HG02870 (cell line): ENCODE measurements at regions not wholly inside any gene's neighbourhood (a gene's known extent, or its start where the extent isn't known, plus 50 kb on each side); places are given as distances from the start of the nearest gene placed in this dataset.
A peak's percentile ranks its signal among the peaks of the same experiment; 100 is the strongest.
"Not testable (repeated sequence)": the region's sequence is repeated elsewhere in the genome, so short reads cannot be mapped to it uniquely, and the experiment has no call there.

ENCODE experiments used
- ATAC-seq: cut with Tn5 transposase; IDR thresholded peaks from one replicate; pipeline ENCODE4 v1.9.1; 2021; ENCODE audit warnings: mild to moderate bottlenecking, moderate library complexity; ENCODE audit not compliant: unreplicated experiment

DNA sequence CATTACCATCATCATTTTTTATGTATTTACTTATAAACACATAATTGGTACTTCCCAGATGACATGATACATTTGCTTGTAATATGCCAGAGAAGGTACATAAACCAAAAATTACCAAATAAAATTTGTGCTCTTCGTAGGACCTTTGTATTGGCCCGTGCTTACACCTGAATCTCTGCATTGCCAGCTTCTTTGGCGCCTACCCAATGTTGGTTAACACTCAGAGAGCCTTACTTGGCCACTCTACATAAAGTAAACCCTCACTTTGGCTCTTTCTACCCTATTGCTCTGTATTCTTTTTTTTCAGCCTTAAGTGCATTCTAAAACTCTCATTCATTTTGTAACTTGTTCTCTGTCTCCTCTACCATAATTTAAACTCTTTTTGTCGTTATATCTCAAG lies 148.1 kb upstream of the ZNF608 start:
- no peak for ATAC-seq

DNA sequence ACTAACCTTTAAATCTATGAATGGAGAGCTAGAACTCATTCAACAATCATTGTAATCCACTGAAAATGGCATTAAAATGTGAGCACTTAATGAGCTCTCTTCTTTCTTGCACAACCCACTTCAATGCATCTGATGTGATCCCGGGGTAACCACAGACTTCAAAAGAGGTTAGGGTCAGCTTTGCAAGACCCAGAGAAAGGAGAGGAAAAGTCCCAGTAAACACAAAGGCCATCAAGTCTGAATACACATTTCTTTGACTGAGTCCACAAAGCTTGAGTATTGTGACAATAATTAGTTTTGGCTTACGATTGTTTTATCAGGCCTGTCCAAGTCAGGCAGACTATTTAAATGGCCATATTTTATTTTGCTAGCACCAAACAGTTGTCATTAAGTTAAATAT lies 148.8 kb upstream of the ZNF608 start:
- ATAC-seq, result no peak

DNA sequence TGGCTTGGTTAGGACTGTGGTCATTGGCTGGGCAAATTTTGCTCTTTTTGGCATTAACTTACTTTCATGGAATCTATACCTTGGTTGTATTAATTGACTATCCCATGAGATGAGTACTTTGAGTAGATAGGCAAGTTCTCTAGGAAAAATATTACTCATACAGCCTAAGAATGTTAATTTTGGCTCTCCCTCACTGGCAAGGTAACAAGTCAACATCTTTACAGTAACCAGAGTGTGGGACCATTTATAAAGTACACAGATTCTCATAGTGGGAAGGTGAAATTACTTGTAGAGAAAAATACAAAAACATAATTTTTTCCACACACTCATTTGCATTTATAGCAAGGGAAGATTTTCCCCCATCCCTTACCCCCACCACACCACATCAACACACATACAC lies 154.6 kb upstream of the ZNF608 start:
- no peak for ATAC-seq

DNA sequence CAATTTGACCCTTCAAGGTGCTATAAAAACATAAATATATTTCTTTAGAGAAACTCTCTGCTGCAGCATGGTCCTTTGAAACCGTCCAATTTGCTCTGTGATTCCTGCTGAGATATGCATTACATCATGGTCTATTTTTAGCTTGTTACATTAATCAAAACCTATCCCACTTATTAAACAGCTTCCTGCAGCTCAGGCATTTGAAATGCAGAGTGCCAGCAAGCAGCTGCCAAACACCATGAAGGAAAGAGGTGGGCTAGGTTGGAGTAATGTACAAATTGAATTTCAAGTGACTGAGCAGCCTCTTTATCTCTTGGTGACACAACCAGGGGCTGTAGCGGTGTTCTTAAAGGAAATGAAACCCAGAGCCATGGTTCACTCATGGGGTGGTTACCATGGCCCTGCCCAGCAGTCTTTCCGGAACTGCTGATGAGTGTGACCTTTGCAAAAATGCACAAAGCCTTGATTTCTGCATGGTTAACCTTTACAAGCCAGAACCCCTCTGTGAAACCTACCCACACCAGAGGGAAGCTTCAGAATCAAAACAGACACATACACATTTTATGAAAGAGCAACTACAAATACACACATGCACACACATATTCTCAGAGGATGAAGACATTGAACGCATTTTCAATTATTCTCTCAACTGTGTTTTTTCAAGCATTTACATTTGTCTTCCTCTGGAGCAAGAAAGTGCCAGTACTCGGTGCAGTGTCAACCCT lies 155.8 kb upstream of the ZNF608 start:
- ATAC-seq, result peak; percentile 99

DNA sequence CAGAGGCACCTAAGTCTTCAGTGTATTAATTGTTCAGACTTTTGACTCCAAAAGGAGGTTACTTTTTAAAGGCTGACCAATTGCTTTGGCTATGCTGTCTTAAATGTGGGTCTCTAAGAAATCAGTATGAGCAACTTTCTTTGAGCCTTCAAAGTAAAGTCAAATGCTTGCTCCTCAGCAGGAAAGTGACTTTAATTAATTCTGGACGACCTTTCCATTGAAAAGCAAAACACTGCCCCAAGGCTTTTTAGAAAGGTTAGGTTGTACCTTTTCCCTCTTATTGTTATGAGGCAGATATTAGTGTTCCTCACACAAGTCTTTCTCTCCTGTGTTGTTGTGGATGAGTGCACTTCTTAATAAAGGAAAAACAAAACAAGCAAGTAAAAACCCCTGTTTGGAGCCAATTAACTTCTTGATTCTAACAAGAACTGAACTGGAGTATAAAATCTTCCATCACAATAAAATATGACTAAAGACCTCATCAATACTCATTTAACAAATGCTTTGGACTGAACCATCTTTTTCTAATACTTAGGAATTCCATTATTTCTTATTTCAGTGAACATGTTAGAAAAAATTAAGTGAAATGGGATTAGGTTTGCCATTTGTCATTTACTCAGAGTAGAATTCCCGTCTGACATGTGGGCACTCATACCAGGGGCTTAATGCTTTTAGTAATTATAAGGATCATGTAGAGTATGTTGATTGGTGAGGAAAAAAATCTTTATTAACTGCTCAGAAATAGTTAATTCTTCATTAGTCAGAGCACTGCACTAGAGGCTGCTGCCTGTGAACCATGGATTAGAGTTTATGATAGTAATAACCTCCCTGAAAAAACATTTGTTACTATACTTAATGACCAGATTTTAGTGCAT lies 159.1 kb upstream of the ZNF608 start:
- no peak for ATAC-seq

DNA sequence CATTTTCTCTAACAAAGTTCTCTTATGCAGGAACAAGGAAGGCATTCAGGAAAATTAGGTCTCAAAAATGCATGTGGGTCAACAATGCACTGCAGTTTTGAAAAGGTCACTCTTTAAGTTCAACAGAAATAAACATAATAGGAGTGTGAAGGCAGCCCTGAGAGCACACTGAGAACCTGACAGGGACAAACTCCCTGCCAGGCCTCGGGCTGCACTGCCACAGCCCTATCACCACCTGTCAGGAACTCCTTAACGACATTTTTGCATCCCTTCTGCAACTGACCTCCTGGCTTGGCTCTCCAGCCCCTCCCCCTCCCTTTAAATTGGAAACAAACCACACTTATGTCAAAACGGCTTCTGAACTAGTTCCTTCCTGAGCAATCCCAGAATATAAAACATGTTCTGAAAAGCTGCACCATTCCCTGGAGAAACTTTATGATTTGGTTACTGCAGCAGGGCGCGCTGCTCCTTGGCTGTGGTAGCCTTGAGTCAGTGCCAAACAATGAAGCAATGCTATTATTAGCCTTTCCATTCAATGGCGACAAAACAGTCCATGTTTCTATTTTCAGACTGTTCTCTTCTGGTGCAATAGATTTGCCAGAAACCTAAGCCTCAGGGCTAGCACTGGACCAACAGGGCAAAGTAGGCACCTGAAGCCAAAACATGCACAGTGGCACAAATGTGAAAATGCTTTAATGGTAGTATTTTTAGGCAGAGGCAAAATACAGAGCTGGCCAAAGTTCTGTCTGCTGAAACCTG lies 160.1 kb upstream of the ZNF608 start:
- no peak for ATAC-seq

DNA sequence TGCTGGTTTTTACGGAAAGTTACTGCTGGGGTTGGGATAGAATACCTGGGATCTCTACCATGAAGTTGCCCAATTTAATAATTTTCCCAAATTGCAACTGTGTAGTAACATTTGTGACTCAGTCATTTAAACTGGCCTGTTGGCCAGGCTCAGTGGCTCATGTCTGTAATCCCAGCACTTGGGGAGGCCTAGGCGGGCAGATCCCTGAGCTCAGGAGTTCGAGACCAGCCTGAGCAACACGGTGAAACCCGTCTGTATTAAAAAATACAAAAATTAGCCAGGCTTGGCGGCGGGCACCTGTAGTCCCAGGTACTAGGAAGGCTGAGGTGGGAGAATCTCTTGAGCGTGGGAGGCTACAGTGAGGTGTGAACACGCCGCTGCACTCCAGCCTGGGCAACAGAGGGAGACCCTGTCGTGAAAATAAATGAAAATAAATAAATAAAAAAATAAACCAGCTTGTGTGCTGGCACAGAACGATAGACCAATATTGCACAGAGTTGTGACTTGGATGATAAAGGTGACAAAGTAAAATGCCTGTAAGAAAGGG lies 160.7 kb upstream of the ZNF608 start:
- ATAC-seq, result no peak

DNA sequence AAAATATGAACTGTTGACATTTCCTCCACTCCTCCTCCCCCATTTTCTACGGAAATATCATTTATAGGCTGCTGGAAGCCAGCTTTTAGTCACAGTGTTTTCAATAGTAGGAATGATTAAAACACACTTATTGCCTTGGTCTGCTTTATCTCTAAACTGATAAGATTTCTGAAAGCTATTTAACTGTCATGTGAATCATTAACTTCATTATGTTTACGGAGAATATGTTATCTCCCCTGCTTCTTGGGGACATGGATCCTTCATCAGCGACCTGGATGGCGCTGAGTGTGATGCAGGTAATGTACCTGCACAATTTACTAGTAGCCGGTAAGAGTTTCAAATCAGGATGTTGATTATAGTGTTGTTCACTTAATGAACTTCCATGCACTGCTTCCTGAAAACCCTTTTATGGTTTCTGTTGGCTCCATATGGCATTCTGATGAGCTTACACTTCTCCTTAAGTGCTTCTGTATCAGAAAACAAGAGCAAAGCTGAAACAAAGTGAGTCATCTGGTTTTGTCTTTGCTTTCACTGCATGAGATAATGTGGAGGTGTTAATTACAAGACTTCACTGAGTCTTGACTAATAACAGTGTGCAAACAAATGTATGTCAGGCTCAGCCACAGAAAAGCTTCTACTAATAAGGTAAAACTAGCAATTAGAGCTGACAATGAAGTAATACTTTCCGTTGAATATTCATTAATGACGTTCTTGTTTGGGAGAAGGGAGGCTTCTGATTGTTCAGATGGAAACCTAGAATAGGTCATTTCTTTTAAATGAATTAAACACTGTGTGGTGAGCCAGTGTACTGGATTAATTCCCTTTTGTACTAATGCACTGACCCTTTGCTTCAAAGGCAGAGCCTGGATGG lies 162.4 kb upstream of the ZNF608 start:
- ATAC-seq, result peak; percentile 92

DNA sequence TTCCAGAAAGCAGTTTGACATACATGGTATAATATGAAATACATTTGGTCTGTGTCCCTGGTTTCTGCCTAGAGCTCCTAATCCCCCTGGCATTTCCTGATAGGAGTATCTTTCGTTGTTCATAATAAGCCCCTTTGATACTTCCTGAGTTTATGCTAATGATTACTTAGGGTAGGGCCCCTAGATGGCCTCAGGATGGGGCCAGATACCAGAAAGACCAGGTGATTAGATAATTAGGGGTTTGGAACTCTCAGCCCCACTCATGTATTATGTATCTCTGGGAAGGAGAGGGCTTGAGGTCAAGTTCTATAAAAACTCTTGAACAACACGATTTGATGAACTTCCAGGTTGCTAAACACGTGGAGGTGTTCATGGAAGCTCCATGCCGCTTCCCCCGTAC lies 163.3 kb upstream of the ZNF608 start:
- no peak for ATAC-seq

DNA sequence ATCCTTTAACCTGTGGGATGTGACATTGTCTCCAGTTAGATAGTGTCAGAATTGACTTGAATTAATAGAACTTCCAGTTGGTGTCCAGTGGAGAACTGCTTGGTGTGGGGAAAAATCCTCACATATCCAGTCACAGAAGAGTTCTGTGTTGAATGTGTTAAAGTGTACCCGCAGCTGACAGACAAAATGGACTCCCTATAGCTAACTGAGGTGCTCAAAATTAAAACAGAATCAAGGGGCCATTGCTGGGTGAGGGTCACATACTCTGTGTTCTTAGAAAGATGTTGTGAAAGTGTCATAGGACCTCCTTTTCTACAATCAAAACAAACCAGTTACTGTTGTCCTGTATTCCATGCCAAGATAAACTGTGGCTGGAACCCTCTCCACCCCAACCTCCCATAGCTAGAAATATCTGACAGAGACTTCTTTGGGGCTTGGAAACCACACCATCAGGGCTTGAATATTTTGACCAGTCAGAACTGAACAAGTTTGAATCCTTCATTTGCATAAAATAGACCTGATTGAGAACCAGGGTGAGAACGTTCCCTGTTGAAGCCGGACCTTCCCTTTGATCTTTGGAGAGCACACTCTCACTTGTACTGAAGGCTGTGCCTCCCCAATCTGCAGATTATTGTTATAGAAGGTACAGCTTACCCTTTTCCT lies 164.0 kb upstream of the ZNF608 start:
- ATAC-seq, result peak; percentile 56

DNA sequence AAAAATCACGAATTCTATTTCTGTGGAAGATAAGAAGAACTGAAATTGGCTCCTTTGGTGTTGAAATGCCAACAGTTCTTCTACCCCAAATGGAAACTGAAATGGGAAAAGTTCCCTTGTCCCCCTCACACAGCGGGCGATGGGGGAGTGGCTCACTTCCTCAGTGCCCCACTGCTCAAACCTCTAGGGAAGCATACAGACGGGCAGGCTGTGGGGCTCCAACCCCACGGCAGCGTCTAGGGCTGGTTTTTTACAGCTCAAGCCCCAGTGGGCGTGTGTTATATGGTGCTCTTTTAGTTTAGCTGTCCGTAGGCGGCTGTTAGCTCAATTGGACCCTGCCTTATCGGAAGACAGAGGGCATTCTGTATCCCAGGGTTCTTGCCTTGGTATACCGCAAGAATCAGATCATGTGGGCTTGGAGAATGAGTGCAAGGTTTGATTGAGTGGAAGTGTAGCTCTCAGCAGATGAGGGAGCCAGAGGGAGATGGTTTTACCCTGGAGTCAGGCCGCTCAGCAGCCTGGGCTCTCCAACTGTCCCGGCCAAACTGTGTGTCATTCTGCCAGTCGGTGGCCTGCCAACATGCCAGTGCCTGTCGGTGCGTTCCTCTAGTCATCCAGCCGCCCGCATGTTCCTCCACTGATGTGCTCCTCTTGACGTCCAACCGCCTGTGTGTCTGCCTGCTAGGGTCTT lies 166.3 kb upstream of the ZNF608 start:
- ATAC-seq, result no peak

DNA sequence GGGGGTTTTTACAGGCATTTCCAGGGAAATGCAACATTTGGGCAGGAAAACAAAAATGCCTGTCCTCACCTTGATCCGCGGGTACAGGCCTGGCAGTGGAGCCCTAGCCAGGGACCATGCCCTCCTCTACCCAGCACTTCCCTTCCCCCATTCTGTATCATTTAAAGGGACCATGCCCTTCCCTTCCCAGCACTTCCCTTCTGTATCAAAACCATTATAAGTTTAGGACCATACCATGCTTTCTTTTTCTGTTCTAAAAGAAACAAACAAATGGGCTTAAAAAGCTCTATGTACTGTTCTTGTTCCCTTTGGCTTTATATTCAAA lies 166.9 kb upstream of the ZNF608 start:
- ATAC-seq, result no peak

DNA sequence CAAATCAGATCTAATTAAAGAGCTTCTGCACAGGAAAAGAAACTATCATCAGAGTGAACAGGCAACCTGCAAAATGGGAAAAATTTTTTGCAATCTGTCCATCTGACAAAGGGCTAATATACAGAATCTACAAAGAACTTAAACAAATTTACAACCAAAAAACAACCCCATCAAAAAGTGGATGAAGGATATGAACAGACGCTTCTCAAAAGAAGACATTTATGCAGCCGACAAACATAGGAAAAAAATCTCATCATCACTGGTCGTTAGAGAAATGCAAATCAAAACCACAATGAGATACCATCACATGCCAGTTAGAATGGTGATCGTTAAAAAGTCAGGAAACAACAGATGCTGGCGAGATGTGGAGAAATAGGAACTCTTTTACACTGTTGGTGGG lies 169.9 kb upstream of the ZNF608 start:
- not testable (repeated sequence) for ATAC-seq

DNA sequence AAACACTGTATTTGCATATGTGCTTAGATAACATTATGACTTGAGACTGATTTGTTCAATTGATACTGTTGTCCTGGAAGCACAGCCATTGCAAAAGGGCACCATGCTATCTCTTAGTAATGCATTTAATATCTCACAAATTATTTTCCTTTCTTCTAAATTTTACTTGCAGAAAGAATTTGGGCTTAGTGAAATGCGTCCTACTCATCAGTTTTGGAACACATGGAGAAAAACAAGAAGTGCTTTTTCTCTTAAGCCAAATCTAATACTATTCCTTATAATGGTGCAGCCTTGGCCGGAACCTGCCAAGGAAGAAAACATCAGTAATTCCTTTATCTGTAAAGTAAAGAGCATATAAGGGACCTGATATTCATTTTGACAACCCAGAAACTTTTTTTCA lies 172.2 kb upstream of the ZNF608 start:
- ATAC-seq, result no peak

DNA sequence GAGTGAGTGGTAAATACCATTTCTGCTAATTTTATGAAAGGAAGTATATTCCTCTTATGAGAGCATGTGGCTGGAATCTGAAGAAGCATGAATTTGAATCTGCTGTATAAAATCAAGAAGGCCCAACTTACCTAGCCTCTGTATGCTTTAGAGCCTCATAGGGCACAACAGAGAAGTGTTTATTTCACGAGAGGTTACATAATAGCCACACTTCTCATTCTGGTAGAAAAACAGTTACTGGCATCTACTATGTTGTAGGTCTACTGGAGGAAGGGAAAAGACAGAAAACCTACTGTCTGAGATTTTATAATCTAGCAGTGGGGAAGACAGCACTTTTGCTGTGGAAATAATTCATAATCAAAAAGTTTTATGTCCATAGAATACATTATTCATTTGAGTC lies 172.6 kb upstream of the ZNF608 start:
- no peak for ATAC-seq

DNA sequence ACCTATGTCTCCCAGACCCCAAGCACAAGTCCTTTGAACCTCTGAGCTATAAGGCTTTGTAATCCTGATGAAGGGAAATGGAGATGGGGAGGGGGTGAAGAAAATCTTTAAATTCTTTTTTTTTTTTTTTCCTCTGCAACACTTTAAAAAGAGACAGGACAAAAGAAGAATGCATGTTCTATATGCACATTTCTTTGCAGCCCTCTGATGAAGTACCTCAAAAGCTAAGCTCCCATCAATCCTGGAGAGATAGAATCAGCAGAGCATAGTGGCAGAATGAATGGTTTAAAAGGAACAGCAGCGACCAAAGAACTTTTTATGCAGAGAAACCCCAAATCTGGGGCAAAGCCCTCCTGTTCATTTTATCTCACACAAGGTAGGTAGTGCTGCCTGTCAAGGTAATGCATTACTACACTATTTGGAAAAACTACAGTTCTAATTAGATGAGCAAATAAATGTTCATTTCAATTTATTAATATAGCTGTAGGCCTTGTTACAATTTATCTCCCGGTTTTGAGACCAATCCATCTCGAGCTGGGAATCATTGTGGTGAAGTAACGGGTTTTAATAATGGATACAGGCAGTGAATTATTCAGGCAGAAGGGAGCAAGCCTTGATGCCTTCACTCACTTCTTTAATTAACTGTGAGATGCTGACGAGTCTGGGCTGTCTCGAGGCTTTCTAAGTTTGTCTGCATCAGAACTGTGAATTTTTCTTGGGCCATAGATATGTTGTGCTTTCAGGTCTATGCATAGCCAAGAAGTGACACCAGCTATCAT lies 173.5 kb upstream of the ZNF608 start:
- no peak for ATAC-seq

DNA sequence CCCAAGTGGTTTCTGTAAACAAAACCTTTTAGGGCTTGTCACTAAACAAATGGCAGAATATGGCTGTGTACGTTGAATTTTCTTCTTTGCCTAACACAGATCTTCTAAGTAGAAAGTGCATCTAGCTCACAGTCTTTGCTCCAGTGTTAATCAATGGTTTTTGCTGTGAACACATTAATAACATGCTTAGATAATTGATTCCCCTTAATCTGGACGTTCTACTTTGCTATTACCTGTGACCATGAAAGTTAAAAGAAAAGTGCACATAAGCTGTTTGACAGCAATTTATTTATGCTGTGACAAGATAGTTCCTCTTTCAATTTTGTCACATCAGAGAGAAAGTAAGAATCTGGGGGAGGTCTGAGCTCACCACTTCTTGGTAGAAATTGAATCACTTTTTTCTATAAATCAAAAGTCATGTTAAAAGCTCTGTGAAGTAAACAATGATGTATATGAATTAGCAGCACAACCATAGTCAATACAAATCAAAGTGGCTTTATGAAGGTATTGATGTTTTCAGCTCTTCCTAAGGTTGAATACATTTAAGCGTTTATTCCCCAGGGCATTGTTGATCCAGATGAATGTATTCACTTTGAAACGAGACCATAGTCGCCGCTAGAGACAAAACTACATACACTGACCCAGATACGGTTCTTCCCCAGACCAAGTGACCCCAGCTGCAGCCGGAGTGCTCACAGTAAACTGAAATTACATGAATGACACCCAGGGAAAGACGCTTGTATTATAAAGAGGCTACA lies 174.6 kb upstream of the ZNF608 start:
- peak; percentile 76 for ATAC-seq

DNA sequence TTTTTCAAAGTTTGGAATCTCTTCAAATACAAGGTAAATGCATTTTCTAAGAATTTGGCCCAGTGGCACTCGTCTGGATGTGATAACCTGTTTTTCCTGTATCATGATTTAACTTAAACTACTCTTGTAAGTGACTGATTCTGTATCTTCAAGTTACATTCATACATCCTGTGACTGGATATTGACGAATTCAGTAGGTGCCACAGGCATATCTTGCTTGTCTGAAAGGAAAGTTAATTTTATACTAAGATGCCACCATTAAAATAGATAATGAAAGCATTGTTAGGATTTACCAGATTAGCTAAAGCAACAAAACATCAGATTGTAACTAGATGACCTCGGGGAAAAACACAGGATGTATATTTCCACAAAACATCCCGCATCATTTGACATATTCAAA lies 175.3 kb upstream of the ZNF608 start:
- peak; percentile 7 for ATAC-seq
